Liver (tissue), 8 donors: ENCODE measurements at regions not wholly inside any gene's neighbourhood (a gene's known extent, or its start where the extent isn't known, plus 50 kb on each side); places are given as distances from the start of the nearest gene placed in this dataset.

Source experiments
- DNase-seq: peaks from one replicate; pipeline ENCODE4 v3.0.0-alpha.2; 2017; ENCODE audit warnings: low spot score
- H3K27ac ChIP-seq, 2 donors: one replicate each; pipeline ENCODE4 v1.7.0; 2013; ENCODE audit warnings: inconsistent platforms in 2 of 2, low read length in 2 of 2, control low read depth in 1 of 2, low read depth in 1 of 2, mild to moderate bottlenecking in 1 of 2
- H3K27me3 ChIP-seq, 4 donors: one replicate each; pipeline versions ENCODE4 v1.6.1 to v1.7.0; 2013; ENCODE audit warnings: low read length in 3 of 4, inconsistent platforms in 1 of 4, mild to moderate bottlenecking in 1 of 4, moderate library complexity in 1 of 4; ENCODE audit not compliant: control insufficient read depth in 4 of 4, insufficient read depth in 4 of 4
- H3K36me3 ChIP-seq, 4 donors: one replicate each; pipeline versions ENCODE4 v1.6.1 to v1.7.0; 2013; ENCODE audit warnings: low read length in 3 of 4, mild to moderate bottlenecking in 3 of 4, low read depth in 1 of 4, moderate library complexity in 1 of 4; ENCODE audit not compliant: control insufficient read depth in 4 of 4, insufficient read depth in 3 of 4
- H3K4me1 ChIP-seq, 4 donors: one replicate each; pipeline versions ENCODE4 v1.6.1 to v1.7.0; 2013; ENCODE audit warnings: low read length in 3 of 4, mild to moderate bottlenecking in 3 of 4, moderate library complexity in 1 of 4; ENCODE audit not compliant: control insufficient read depth in 4 of 4, insufficient read depth in 4 of 4
- H3K4me3 ChIP-seq, 3 donors: one replicate each; pipeline versions ENCODE4 v1.6.1 to v1.7.0; 2013; ENCODE audit warnings: low read length in 3 of 3, control low read depth in 1 of 3, low read depth in 1 of 3, mild to moderate bottlenecking in 1 of 3
- H3K9ac ChIP-seq, 2 donors: one replicate each; pipeline ENCODE4 v1.7.0; 2013; ENCODE audit warnings: low read length in 2 of 2, mild to moderate bottlenecking in 2 of 2, moderate library complexity in 2 of 2, control low read depth in 1 of 2, low read depth in 1 of 2
- H3K9me3 ChIP-seq, 4 donors: one replicate each; pipeline versions ENCODE4 v1.6.1 to v1.7.0; 2013; ENCODE audit warnings: low read length in 3 of 4; ENCODE audit not compliant: control insufficient read depth in 4 of 4
- ATF3 ChIP-seq: IDR thresholded peaks from 2 replicates; pipeline ENCODE4 v1.6.1; 2016; ENCODE audit warnings: antibody characterized with exemption
- CTCF ChIP-seq: fragments of 150-350 bp; IDR thresholded peaks from 2 replicates; pipeline ENCODE4 v1.5.1; 2017; ENCODE audit warnings: improper control_type of control experiment, low read depth, low read length; ENCODE audit not compliant: missing input control
- EGR1 ChIP-seq, 2 donors: IDR thresholded peaks; 2 replicates each; pipeline ENCODE4 v1.6.1; 2016 to 2018; ENCODE audit warnings: antibody characterized with exemption in 2 of 2, low read depth in 2 of 2
- FOXA1 ChIP-seq: IDR thresholded peaks from 2 replicates; pipeline ENCODE4 v1.6.1; 2016; ENCODE audit warnings: antibody characterized with exemption
- FOXA2 ChIP-seq: IDR thresholded peaks from 2 replicates; pipeline ENCODE4 v1.6.1; 2016; ENCODE audit warnings: antibody characterized with exemption
- GABPA ChIP-seq, 2 donors: IDR thresholded peaks in 1 of 2; conservative IDR thresholded peaks in 1 of 2; 2 replicates each; pipeline ENCODE4 v1.6.1; 2016; ENCODE audit warnings: antibody characterized with exemption in 2 of 2, mild to moderate bottlenecking in 1 of 2, moderate library complexity in 1 of 2
- HNF4A ChIP-seq, 2 donors: conservative IDR thresholded peaks; 2 replicates each; pipeline ENCODE4 v1.6.1; 2016; ENCODE audit warnings: antibody characterized with exemption in 2 of 2, mild to moderate bottlenecking in 2 of 2
- HNF4G ChIP-seq: IDR thresholded peaks from 2 replicates; pipeline ENCODE4 v1.6.1; 2016; ENCODE audit warnings: antibody characterized with exemption
- JUND ChIP-seq, 2 donors: IDR thresholded peaks; 2 replicates each; pipeline ENCODE4 v1.6.1; 2016; ENCODE audit warnings: antibody characterized with exemption in 2 of 2
- MAX ChIP-seq: IDR thresholded peaks from 2 replicates; pipeline ENCODE4 v1.6.1; 2016; ENCODE audit warnings: antibody characterized with exemption
- NR2F2 ChIP-seq: IDR thresholded peaks from 2 replicates; pipeline ENCODE4 v1.6.1; 2016; ENCODE audit warnings: antibody characterized with exemption
- RAD21 ChIP-seq, 2 donors: IDR thresholded peaks; 2 replicates each; pipeline ENCODE4 v1.6.1; 2016; ENCODE audit warnings: antibody characterized with exemption in 2 of 2, mild to moderate bottlenecking in 2 of 2
- REST ChIP-seq: IDR thresholded peaks from 2 replicates; pipeline ENCODE4 v1.6.1; 2016; ENCODE audit warnings: antibody characterized with exemption, mild to moderate bottlenecking
- RXRA ChIP-seq, 2 donors: IDR thresholded peaks; 2 replicates each; pipeline ENCODE4 v1.6.1; 2017 to 2018; ENCODE audit warnings: antibody characterized with exemption in 2 of 2, mild to moderate bottlenecking in 1 of 2
- SP1 ChIP-seq: IDR thresholded peaks from 2 replicates; pipeline ENCODE4 v1.6.1; 2018; ENCODE audit warnings: antibody characterized with exemption, mild to moderate bottlenecking
- TAF1 ChIP-seq: conservative IDR thresholded peaks from 2 replicates; pipeline ENCODE4 v1.6.1; 2016; ENCODE audit warnings: antibody characterized with exemption, mild to moderate bottlenecking
- YY1 ChIP-seq: IDR thresholded peaks from 2 replicates; pipeline ENCODE4 v1.6.1; 2016; ENCODE audit warnings: antibody characterized with exemption, mild to moderate bottlenecking
- ZBTB33 ChIP-seq: IDR thresholded peaks from 2 replicates; pipeline ENCODE4 v1.6.1; 2016; ENCODE audit warnings: antibody characterized with exemption
- WGBS: extraction: QIAGEN DNeasy Blood & Tissue Kit; methylation state at CpG from one replicate; pipeline ENCODE4 v1.1.7; 2013; 5-methylcytosine and 5-hydroxymethylcytosine counted together
- donor health status: healthy.
- donor health status: healthy.
- donor health status: healthy.
- donor health status: healthy.
- donor health status: healthy.

- H3K27me3 ChIP-seq, result peaks cover 0 to 2% (median 0%) of the 10 kb centered on the region in 4 donors
- no peak for DNase-seq
- no peak for TF ChIP-seq EGR1 (IDR thresholded peaks at IDR 0.05; ENCODE audit: low read depth in 2 of 2)
- no peak for TF ChIP-seq RAD21 (IDR thresholded peaks at IDR 0.05)
- no peak for TF ChIP-seq MAX
- no peak for TF ChIP-seq CTCF
- no peak for TF ChIP-seq JUND (IDR thresholded peaks at IDR 0.05)
- no peak for TF ChIP-seq TAF1
- TF ChIP-seq FOXA1, result no peak
- no peak for TF ChIP-seq RXRA (IDR thresholded peaks at IDR 0.05)
- no peak for TF ChIP-seq SP1
- no peak for TF ChIP-seq GABPA (IDR thresholded peaks at IDR 0.05 in 1 of 2, conservative IDR thresholded peaks at IDR 0.05 in 1 of 2)
- TF ChIP-seq FOXA2, result no peak
- TF ChIP-seq HNF4G, result no peak
- TF ChIP-seq ATF3, result no peak
- no peak for TF ChIP-seq NR2F2
- no peak for TF ChIP-seq REST
- TF ChIP-seq ZBTB33, result no peak
- TF ChIP-seq YY1, result no peak
- no peak for TF ChIP-seq HNF4A (conservative IDR thresholded peaks at IDR 0.05)
- H3K9me3 ChIP-seq, result no peaks in the 10 kb centered on the region
- H3K27ac ChIP-seq, result no peak overlapping the region
- no peak overlapping the region for H3K9ac ChIP-seq
- H3K36me3 ChIP-seq, result no peaks in the 10 kb centered on the region
- H3K4me3 ChIP-seq, result no peak overlapping the region
- no peaks in the 10 kb centered on the region for H3K4me1 ChIP-seq
These were observed 885.5 kb upstream of the FOXG1 start for GRCh38 chr14:27881063-27881462.

- Histone ChIP-seq H3K9me3 (no peaks in the 10 kb centered on the region), H3K27ac (no peak overlapping the region), H3K4me1 (no peaks in the 10 kb centered on the region), H3K4me3 (no peak overlapping the region), H3K36me3 (no peaks in the 10 kb centered on the region), H3K27me3 (peaks cover 0 to 2% (median 0%) of the 10 kb centered on the region in 4 donors), H3K9ac (no peak overlapping the region)
- DNase-seq, result no peak
- WGBS, result 49% methylated on average over 4 of the region's 4 CpGs
- TF ChIP-seq JUND (IDR thresholded peaks at IDR 0.05), result no peak
These were observed 884.9 kb upstream of the FOXG1 start for GRCh38 chr14:27881646-27882045.
